SK-N-SH (cell line): ENCODE measurements at regions not wholly inside any gene's neighbourhood (a gene's known extent, or its start where the extent isn't known, plus 50 kb on each side); places are given as distances from the start of the nearest gene placed in this dataset.

Source experiments
- CTCF ChIA-PET: fragments of 300-600, 350-600 bp; formaldehyde crosslinking; extraction: SDS; loops from one replicate; lab custom pipeline; 2021; lab: Yijun Ruan, JAX
- POLR2A ChIA-PET: fragments of 350-600 bp; sonication (Branson Sonifier 250); formaldehyde crosslinking; extraction: SDS; loops from one replicate; lab custom pipeline; 2020; ENCODE audit warnings: antibody characterized with exemption, inconsistent platforms; lab: Yijun Ruan, JAX
- DNase-seq: peaks from one replicate; pipeline ENCODE4 v3.0.0; 2012
- H2AFZ ChIP-seq: fragments of 200-600 bp; sonication (generic); 2 replicates; pipeline ENCODE4 v1.8.1; 2016; ENCODE audit warnings: antibody characterized with exemption, mild to moderate bottlenecking, low read depth
- H3F3A ChIP-seq: fragments of 200-600 bp; sonication (generic); replicated peaks from 2 replicates; pipeline ENCODE3; 2016; ENCODE audit warnings: antibody characterized with exemption, mild to moderate bottlenecking; ENCODE audit not compliant: insufficient read depth
- H3K27ac ChIP-seq, 2 experiments: fragments of 200-500 bp in 1 of 2; fragments of 200-600 bp in 1 of 2; sonication (Bioruptor generic) in 1 of 2; sonication (generic), shearing (Covaris generic) in 1 of 2; 2 replicates each; pipeline versions ENCODE4 v1.5.1 to v1.6.1; 2014 to 2016; ENCODE audit warnings: low read depth in 2 of 2, inconsistent platforms in 1 of 2, low read length in 1 of 2, mild to moderate bottlenecking in 1 of 2, mixed read lengths in 1 of 2
- H3K27me3 ChIP-seq: fragments of 200-600 bp; sonication (generic), shearing (Covaris generic); 2 replicates; pipeline ENCODE4 v1.6.1; 2016; ENCODE audit warnings: mixed run types; ENCODE audit not compliant: insufficient read depth
- H3K36me3 ChIP-seq, 2 experiments: fragments of 200-500 bp in 1 of 2; fragments of 200-600 bp in 1 of 2; sonication (Bioruptor generic) in 1 of 2; sonication (generic) in 1 of 2; replicated peaks in 1 of 2; 2 replicates each; pipeline versions ENCODE3 to v1.5.1; 2014 to 2016; ENCODE audit warnings: low read length in 1 of 2, mild to moderate bottlenecking in 1 of 2; ENCODE audit not compliant: insufficient read depth in 2 of 2, control insufficient read depth in 1 of 2
- H3K4me1 ChIP-seq, 2 experiments: fragments of 200-500 bp in 1 of 2; fragments of 200-600 bp in 1 of 2; sonication (Bioruptor generic) in 1 of 2; sonication (generic), shearing (Covaris generic) in 1 of 2; 2 replicates each; pipeline versions ENCODE4 v1.5.1 to v1.6.1; 2014 to 2016; ENCODE audit warnings: low read depth in 1 of 2, low read length in 1 of 2, mixed run types in 1 of 2; ENCODE audit not compliant: insufficient read depth in 2 of 2, control insufficient read depth in 1 of 2
- H3K4me2 ChIP-seq: fragments of 200-600 bp; sonication (generic), shearing (Covaris generic); 2 replicates; pipeline ENCODE4 v1.6.1; 2017; ENCODE audit warnings: mixed run types
- H3K4me3 ChIP-seq, 2 experiments: fragments of 200-500 bp in 1 of 2; fragments of 200-600 bp in 1 of 2; sonication (Bioruptor generic) in 1 of 2; sonication (generic), shearing (Covaris generic) in 1 of 2; 2 replicates each; pipeline versions ENCODE4 v1.5.1 to v1.8.1; 2014 to 2016; ENCODE audit warnings: low read depth in 2 of 2, inconsistent platforms in 1 of 2, low read length in 1 of 2, mild to moderate bottlenecking in 1 of 2, mixed read lengths in 1 of 2, moderate library complexity in 1 of 2
- H3K79me2 ChIP-seq: fragments of 200-600 bp; sonication (generic); 2 replicates; pipeline ENCODE4 v1.8.1; 2017; ENCODE audit warnings: mild to moderate bottlenecking; ENCODE audit not compliant: insufficient read depth
- H3K9ac ChIP-seq: fragments of 200-600 bp; sonication (generic); 2 replicates; pipeline ENCODE4 v1.6.1; 2017; ENCODE audit warnings: mixed run types
- H3K9me2 ChIP-seq: fragments of 200-600 bp; sonication (generic); 2 replicates; pipeline ENCODE4 v1.6.1; 2017; ENCODE audit warnings: mixed run types
- H3K9me3 ChIP-seq: fragments of 200-600 bp; sonication (generic); 2 replicates; pipeline ENCODE4 v1.6.1; 2017; ENCODE audit warnings: mixed run types, mild to moderate bottlenecking, moderate library complexity
- H4K20me1 ChIP-seq: fragments of 200-600 bp; sonication (generic); 2 replicates; pipeline ENCODE4 v1.6.1; 2017; ENCODE audit warnings: mild to moderate bottlenecking, mixed run types; ENCODE audit not compliant: insufficient read depth
- CHD2 ChIP-seq: fragments of 150-350 bp; IDR thresholded peaks from 2 replicates; pipeline ENCODE4 v1.6.1; 2018; ENCODE audit warnings: low read length; ENCODE audit not compliant: partially characterized antibody
- ELF1 ChIP-seq: IDR thresholded peaks from 2 replicates; pipeline ENCODE4 v1.4.0; 2012
- EP300 ChIP-seq, 2 experiments: IDR thresholded peaks; 2 replicates each; pipeline versions ENCODE4 v1.4.0 to v1.6.1; 2012; ENCODE audit warnings: borderline replicate concordance in 1 of 2, low read depth in 1 of 2, low read length in 1 of 2
- EZH2phosphoT487 ChIP-seq: fragments of 200-600 bp; sonication (generic); IDR thresholded peaks from 2 replicates; pipeline ENCODE4 v1.6.1; 2017; ENCODE audit warnings: low read depth, mixed run types, mild to moderate bottlenecking, antibody characterized with exemption, moderate library complexity, borderline replicate concordance
- FOSL2 ChIP-seq: IDR thresholded peaks from 2 replicates; pipeline ENCODE4 v1.4.0; 2012; ENCODE audit warnings: low read depth, mild to moderate bottlenecking, moderate library complexity, borderline replicate concordance
- GATA2 ChIP-seq: sonication (generic); formaldehyde crosslinking; IDR thresholded peaks from 2 replicates; pipeline ENCODE4 v1.5.0; 2020; ENCODE audit warnings: mild to moderate bottlenecking, missing genetic modification reagents
- IRF3 ChIP-seq: fragments of 150-350 bp; IDR thresholded peaks from 2 replicates; pipeline ENCODE4 v1.6.1; 2016; ENCODE audit warnings: mild to moderate bottlenecking, low read depth, low read length
- MAX ChIP-seq: IDR thresholded peaks from 2 replicates; pipeline ENCODE4 v1.4.0; 2012; ENCODE audit warnings: low read depth
- MEF2A ChIP-seq: IDR thresholded peaks from 2 replicates; pipeline ENCODE4 v1.4.0; 2012; ENCODE audit warnings: low read depth, borderline replicate concordance
- MXI1 ChIP-seq: IDR thresholded peaks from 2 replicates; pipeline ENCODE4 v1.6.1; 2012; ENCODE audit warnings: mild to moderate bottlenecking, low read depth, low read length, improper control_type of control experiment
- NFIC ChIP-seq: IDR thresholded peaks from 2 replicates; pipeline ENCODE4 v1.4.0; 2012; ENCODE audit warnings: borderline replicate concordance
- PBX3 ChIP-seq: IDR thresholded peaks from 2 replicates; pipeline ENCODE4; 2012
- POLR2AphosphoS5 ChIP-seq: IDR thresholded peaks from 2 replicates; pipeline ENCODE4 v1.6.1; 2012; ENCODE audit warnings: low read depth, low read length
- RAD21 ChIP-seq: IDR thresholded peaks from 2 replicates; pipeline ENCODE4 v1.6.1; 2012; ENCODE audit warnings: mild to moderate bottlenecking, low read length
- RCOR1 ChIP-seq: fragments of 150-350 bp; IDR thresholded peaks from 2 replicates; pipeline ENCODE4 v1.6.1; 2017; ENCODE audit warnings: antibody characterized with exemption, low read length
- REST ChIP-seq: IDR thresholded peaks from 2 replicates; pipeline ENCODE4 v1.6.1; 2012; ENCODE audit warnings: mild to moderate bottlenecking, low read depth, low read length, moderate library complexity
- RXRA ChIP-seq: IDR thresholded peaks from 2 replicates; pipeline ENCODE4 v1.4.0; 2012; ENCODE audit warnings: low read depth, mild to moderate bottlenecking, borderline replicate concordance
- SMC3 ChIP-seq: IDR thresholded peaks from 2 replicates; pipeline ENCODE4 v1.6.1; 2012; ENCODE audit warnings: low read depth, low read length, improper control_type of control experiment
- TAF1 ChIP-seq: IDR thresholded peaks from 2 replicates; pipeline ENCODE4 v1.6.1; 2012; ENCODE audit warnings: low read depth, mild to moderate bottlenecking, low read length, moderate library complexity, borderline replicate concordance
- TEAD4 ChIP-seq: IDR thresholded peaks from 2 replicates; pipeline ENCODE4 v1.4.0; 2012; ENCODE audit warnings: mild to moderate bottlenecking, borderline replicate concordance; ENCODE audit not compliant: insufficient read depth
- USF1 ChIP-seq: IDR thresholded peaks from 2 replicates; pipeline ENCODE4 v1.4.0; 2012; ENCODE audit warnings: low read depth, borderline replicate concordance
- YY1 ChIP-seq: IDR thresholded peaks from 2 replicates; pipeline ENCODE4 v1.4.0; 2012; ENCODE audit warnings: low read depth, mild to moderate bottlenecking
- WGBS: methylation state at CpG from one replicate; pipeline ENCODE4 v1.1.6; 2017; ENCODE audit warnings: low lambda C conversion rate; 5-methylcytosine and 5-hydroxymethylcytosine counted together

GRCh38 chr13:104693126-104693525 lies 1626.9 kb upstream of the SLC10A2 start:
- Histone ChIP-seq H3K79me2 (no peaks in the 10 kb centered on the region), H3K4me2 (no peak overlapping the region), H3K4me1 (no peaks in the 10 kb centered on the region; a peak in 1 of 4 replicates), H3K4me3 (no peak overlapping the region), H3K9ac (no peak overlapping the region), H4K20me1 (no peaks in the 10 kb centered on the region), H3F3A (no peaks in the 10 kb centered on the region), H3K27me3 (no peaks in the 10 kb centered on the region), H3K36me3 (no peaks in the 10 kb centered on the region), H3K27ac (no peak overlapping the region), H2AFZ (no peak overlapping the region), H3K9me3 (no peaks in the 10 kb centered on the region), H3K9me2 (no peaks in the 10 kb centered on the region)
- CTCF ChIA-PET = interaction anchor here (1.0 kb wide), 1 partner anchor 14 kb away, joined by 3 read pairs; no protein-coding TSS in a partner anchor
- TF ChIP-seq EP300 (IDR thresholded peaks at IDR 0.05; ENCODE audit: borderline replicate concordance in 1 of 2, low read depth in 1 of 2, low read length in 1 of 2) (no peak), MAX (no peak), GATA2 (CRISPR knock-in tag) (no peak), FOSL2 (no peak), CHD2 (no peak), RCOR1 (no peak), POLR2AphosphoS5 (no peak), MEF2A (no peak), TEAD4 (no peak), PBX3 (no peak), ELF1 (no peak), RAD21 (no peak), SMC3 (no peak), EZH2phosphoT487 (no peak), NFIC (no peak), MXI1 (no peak)
- WGBS = 18% methylated on average over 4 of the region's 4 CpGs
- POLR2A ChIA-PET = no interaction called here
- DNase-seq = no peak

GRCh38 chr13:104691767-104692467 lies 1625.7 kb upstream of the SLC10A2 start:
- Histone ChIP-seq H3K36me3 (no peaks in the 10 kb centered on the region), H3K4me1 (no peaks in the 10 kb centered on the region; a peak in 1 of 4 replicates), H3K27me3 (no peaks in the 10 kb centered on the region), H3F3A (no peaks in the 10 kb centered on the region), H3K9ac (no peak overlapping the region), H3K9me2 (no peaks in the 10 kb centered on the region), H4K20me1 (no peaks in the 10 kb centered on the region), H2AFZ (no peak overlapping the region), H3K9me3 (no peaks in the 10 kb centered on the region), H3K4me2 (no peak overlapping the region), H3K27ac (no peak overlapping the region), H3K79me2 (no peaks in the 10 kb centered on the region), H3K4me3 (no peak overlapping the region)
- DNase-seq = no peak
- WGBS = 18% methylated on average over 2 of the region's 2 CpGs
- ChIA-PET CTCF (interaction anchor here (1.0 to 1.2 kb wide), 2 partner anchors 8 to 13 kb away, joined by 3 read pairs; no protein-coding TSS in a partner anchor), POLR2A (no interaction called here)
- TF ChIP-seq RAD21 = no peak
- TF ChIP-seq ELF1 = no peak
- TF ChIP-seq REST = no peak
- no peak for TF ChIP-seq YY1
- no peak for TF ChIP-seq TAF1
- TF ChIP-seq IRF3 = no peak
- no peak for TF ChIP-seq RCOR1
- no peak for TF ChIP-seq USF1
- no peak for TF ChIP-seq RXRA
